HG03442 (cell line): ENCODE measurements at regions not wholly inside any gene's neighbourhood (a gene's known extent, or its start where the extent isn't known, plus 50 kb on each side); places are given as distances from the start of the nearest gene placed in this dataset.

ENCODE experiments used
- ATAC-seq: cut with Tn5 transposase; IDR thresholded peaks from one replicate; pipeline ENCODE4 v1.9.1; 2021; ENCODE audit warnings: mild to moderate bottlenecking, moderate library complexity; ENCODE audit not compliant: unreplicated experiment

GRCh38 chr5:20680718-20681302, 692.8 kb upstream of the CDH18 start:
- no peak for ATAC-seq

GRCh38 chr5:20678814-20679298, 690.9 kb upstream of the CDH18 start:
- peak; percentile 26 for ATAC-seq

GRCh38 chr5:20678386-20678785, 690.4 kb upstream of the CDH18 start:
- peak; percentile 49 for ATAC-seq

GRCh38 chr5:20660588-20660987, 672.6 kb upstream of the CDH18 start:
- no peak for ATAC-seq

- ATAC-seq, result no peak
Measured at GRCh38 chr5:20656262-20656661, 668.3 kb upstream of the CDH18 start.

- ATAC-seq, result no peak
Measured at GRCh38 chr5:20655211-20655610, 667.2 kb upstream of the CDH18 start.

GRCh38 chr5:20654746-20655145, 666.7 kb upstream of the CDH18 start:
- ATAC-seq, result no peak

- no peak for ATAC-seq
Measured at GRCh38 chr5:20654033-20654432, 666.0 kb upstream of the CDH18 start.

GRCh38 chr5:20649966-20650365, 662.0 kb upstream of the CDH18 start:
- ATAC-seq, result no peak

GRCh38 chr5:20648981-20649380, 661.0 kb upstream of the CDH18 start:
- ATAC-seq, result no peak

- no peak for ATAC-seq
Measured at GRCh38 chr5:20636686-20637085, 648.7 kb upstream of the CDH18 start.

- ATAC-seq, result no peak
Measured at GRCh38 chr5:20619591-20619990, 631.6 kb upstream of the CDH18 start.

- no peak for ATAC-seq
Measured at GRCh38 chr5:20618340-20618739, 630.3 kb upstream of the CDH18 start.

GRCh38 chr5:20617841-20618240, 629.8 kb upstream of the CDH18 start:
- no peak for ATAC-seq

GRCh38 chr5:20615888-20616563, 628.0 kb upstream of the CDH18 start:
- ATAC-seq, result no peak

GRCh38 chr5:20611620-20612019, 623.6 kb upstream of the CDH18 start:
- ATAC-seq, result no peak

- ATAC-seq, result no peak
Measured at GRCh38 chr5:20610681-20611080, 622.7 kb upstream of the CDH18 start.

- ATAC-seq, result no peak
Measured at GRCh38 chr5:20609126-20609525, 621.1 kb upstream of the CDH18 start.

- ATAC-seq, result no peak
Measured at GRCh38 chr5:20608567-20608966, 620.6 kb upstream of the CDH18 start.

GRCh38 chr5:20605732-20606525, 617.9 kb upstream of the CDH18 start:
- ATAC-seq, result no peak

- no peak for ATAC-seq
Measured at GRCh38 chr5:20604992-20605391, 617.0 kb upstream of the CDH18 start.

GRCh38 chr5:20601678-20602100, 613.7 kb upstream of the CDH18 start:
- ATAC-seq, result no peak
